Esophagus squamous epithelium (tissue), 4 donors: ENCODE measurements at regions not wholly inside any gene's neighbourhood (a gene's known extent, or its start where the extent isn't known, plus 50 kb on each side); places are given as distances from the start of the nearest gene placed in this dataset.

Source experiments
- CTCF ChIP-seq, 6 experiments: fragments of 450-650 bp in 4 of 6; fragments of 200-600 bp in 2 of 6; sonication (generic) in 2 of 6; IDR thresholded peaks; one replicate each; pipeline ENCODE4 v1.5.1; 2016 to 2019; ENCODE audit warnings: antibody characterized with exemption in 6 of 6, mild to moderate bottlenecking in 4 of 6, moderate library complexity in 4 of 6
- POLR2A ChIP-seq, 4 donors: fragments of 450-650 bp; IDR thresholded peaks; one replicate each; pipeline ENCODE4 v1.6.1; 2017; ENCODE audit warnings: antibody characterized with exemption in 4 of 4, mild to moderate bottlenecking in 4 of 4, moderate library complexity in 3 of 4

- no peak for TF ChIP-seq CTCF (IDR thresholded peaks at IDR 0.05)
- TF ChIP-seq POLR2A (IDR thresholded peaks at IDR 0.05) = no peak
These were observed 173.9 kb upstream of the B3GAT1 start for GRCh38 chr11:134585666-134586610.
